Keratinocyte (primary cell): ENCODE measurements at regions not wholly inside any gene's neighbourhood (a gene's known extent, or its start where the extent isn't known, plus 50 kb on each side); places are given as distances from the start of the nearest gene placed in this dataset.

ENCODE experiments used
- DNase-seq: peaks from one replicate; pipeline ENCODE4 v3.0.0-alpha.2; 2011; ENCODE audit warnings: low read depth, missing footprints, low spot score
- FAIRE-seq: peaks from 2 replicates; lab custom pipeline; 2011; peaks lifted over from hg19 to GRCh38; lab: Jason Lieb, UNC
- H2AFZ ChIP-seq: 2 replicates; pipeline ENCODE4 v1.6.0; 2012; ENCODE audit warnings: low read length, control low read depth, inconsistent platforms; ENCODE audit not compliant: control insufficient read depth
- H3K27ac ChIP-seq: 2 replicates; pipeline ENCODE4 v1.5.1; 2011; ENCODE audit warnings: low read length; ENCODE audit not compliant: control insufficient read depth, insufficient read depth
- H3K27me3 ChIP-seq: 3 replicates; pipeline ENCODE4 v1.6.0; 2011; ENCODE audit warnings: low read length; ENCODE audit not compliant: control insufficient read depth, insufficient read depth; ENCODE audit errors: extremely low read depth
- H3K36me3 ChIP-seq, 2 experiments: 2 replicates in 1 of 2; 3 replicates in 1 of 2; pipeline ENCODE4 v1.5.1; 2011; ENCODE audit warnings: low read length in 2 of 2, mild to moderate bottlenecking in 1 of 2; ENCODE audit not compliant: control insufficient read depth in 2 of 2, insufficient read depth in 2 of 2; ENCODE audit errors: extremely low read depth in 1 of 2
- H3K4me1 ChIP-seq: 3 replicates; pipeline ENCODE4 v1.5.1; 2011; ENCODE audit warnings: low read length; ENCODE audit not compliant: control insufficient read depth, insufficient read depth; ENCODE audit errors: extremely low read depth
- H3K4me2 ChIP-seq: 3 replicates; pipeline ENCODE4 v1.6.0; 2011; ENCODE audit warnings: low read depth, low read length; ENCODE audit not compliant: control insufficient read depth, insufficient read depth; ENCODE audit errors: extremely low read depth
- H3K4me3 ChIP-seq, 3 experiments: fragments of 200-600 bp in 1 of 3; sonication (generic) in 1 of 3; 2 replicates in 2 of 3; 3 replicates in 1 of 3; pipeline ENCODE4 v1.5.1; 2011 to 2016; ENCODE audit warnings: low read length in 3 of 3, mild to moderate bottlenecking in 3 of 3, control low read depth in 2 of 3, inconsistent platforms in 1 of 3, low read depth in 1 of 3, mixed read lengths in 1 of 3, mixed run types in 1 of 3, moderate library complexity in 1 of 3; ENCODE audit not compliant: control insufficient read depth in 2 of 3, insufficient read depth in 2 of 3; ENCODE audit errors: extremely low read depth in 1 of 3
- H3K79me2 ChIP-seq: 2 replicates; pipeline ENCODE4 v1.6.0; 2012; ENCODE audit warnings: low read length; ENCODE audit not compliant: control insufficient read depth, insufficient read depth
- H3K9ac ChIP-seq: 3 replicates; pipeline ENCODE4 v1.6.0; 2011; ENCODE audit warnings: low read length; ENCODE audit not compliant: control insufficient read depth, insufficient read depth; ENCODE audit errors: extremely low read depth
- H3K9me1 ChIP-seq: 3 replicates; pipeline ENCODE4 v1.6.0; 2011; ENCODE audit warnings: low read length; ENCODE audit not compliant: control insufficient read depth, insufficient read depth; ENCODE audit errors: extremely low read depth
- H3K9me3 ChIP-seq: 2 replicates; pipeline ENCODE4 v1.5.1; 2012; ENCODE audit warnings: low read depth, low read length; ENCODE audit not compliant: control insufficient read depth
- H4K20me1 ChIP-seq: 3 replicates; pipeline ENCODE4 v1.6.0; 2011; ENCODE audit warnings: low read length; ENCODE audit not compliant: control insufficient read depth, insufficient read depth; ENCODE audit errors: extremely low read depth
- EZH2 ChIP-seq: IDR thresholded peaks from one replicate; pipeline ENCODE4 v1.6.1; 2012; ENCODE audit warnings: inconsistent platforms, mild to moderate bottlenecking, low read length, moderate library complexity
- dilution Hi-C: fragments of 300-500 bp; cut with MboI; formaldehyde crosslinking; loops from one replicate; pipeline ENCODE4 v1.7.0; 2020; ENCODE audit warnings: low sequenced_read_pairs; ENCODE audit not compliant: extremely low pct_ligation_motif_present
- TF ChIP-seq, protein P1 (sequence below), 3 experiments: IDR thresholded peaks in 1 of 3; conservative IDR thresholded peaks in 1 of 3; optimal IDR thresholded peaks in 1 of 3; 2 replicates in 2 of 3; 3 replicates in 1 of 3; pipeline versions ENCODE3 to v1.5.1; 2011; ENCODE audit warnings: low read length in 3 of 3, mild to moderate bottlenecking in 3 of 3, moderate library complexity in 2 of 3, control low read depth in 1 of 3, inconsistent platforms in 1 of 3; ENCODE audit not compliant: insufficient read depth in 2 of 3; ENCODE audit errors: extremely low read depth in 1 of 3

DNA sequence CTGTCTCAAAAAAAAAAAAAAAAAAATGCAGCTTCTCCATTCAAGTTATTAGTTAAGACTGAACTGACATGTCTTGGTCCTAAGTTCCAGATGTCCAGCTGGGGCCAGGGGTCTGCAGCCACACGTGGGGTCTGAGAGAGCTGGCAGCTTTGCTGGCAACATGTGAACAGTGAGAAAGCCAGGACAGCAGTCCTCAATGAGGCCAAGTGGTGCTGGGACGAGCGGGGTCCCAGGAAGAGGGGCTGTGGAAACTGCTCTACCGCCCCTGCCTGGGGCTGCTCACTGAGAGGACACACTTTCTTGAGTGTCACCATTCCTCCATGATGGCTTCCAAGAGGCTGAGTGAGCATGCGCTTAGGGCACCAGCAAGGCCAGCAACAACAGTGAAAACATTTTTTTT lies 100.7 kb upstream of the TAF1B start:
- Histone ChIP-seq H2AFZ (no peak overlapping the region), H3K36me3 (no peaks in the 10 kb centered on the region), H3K79me2 (no peaks in the 10 kb centered on the region), H3K9me3 (no peaks in the 10 kb centered on the region), H3K9ac (no peak overlapping the region), H3K4me2 (no peak overlapping the region), H3K9me1 (no peaks in the 10 kb centered on the region), H3K27ac (no peak overlapping the region), H3K27me3 (no peaks in the 10 kb centered on the region), H3K4me1 (peaks cover 2% of the 10 kb centered on the region), H4K20me1 (no peaks in the 10 kb centered on the region), H3K4me3 (no peak overlapping the region)
- dilution Hi-C loops = no loop called here
- FAIRE-seq = no peak
- no peak for DNase-seq
- no peak for TF ChIP-seq EZH2
- TF ChIP-seq, protein P1, sequence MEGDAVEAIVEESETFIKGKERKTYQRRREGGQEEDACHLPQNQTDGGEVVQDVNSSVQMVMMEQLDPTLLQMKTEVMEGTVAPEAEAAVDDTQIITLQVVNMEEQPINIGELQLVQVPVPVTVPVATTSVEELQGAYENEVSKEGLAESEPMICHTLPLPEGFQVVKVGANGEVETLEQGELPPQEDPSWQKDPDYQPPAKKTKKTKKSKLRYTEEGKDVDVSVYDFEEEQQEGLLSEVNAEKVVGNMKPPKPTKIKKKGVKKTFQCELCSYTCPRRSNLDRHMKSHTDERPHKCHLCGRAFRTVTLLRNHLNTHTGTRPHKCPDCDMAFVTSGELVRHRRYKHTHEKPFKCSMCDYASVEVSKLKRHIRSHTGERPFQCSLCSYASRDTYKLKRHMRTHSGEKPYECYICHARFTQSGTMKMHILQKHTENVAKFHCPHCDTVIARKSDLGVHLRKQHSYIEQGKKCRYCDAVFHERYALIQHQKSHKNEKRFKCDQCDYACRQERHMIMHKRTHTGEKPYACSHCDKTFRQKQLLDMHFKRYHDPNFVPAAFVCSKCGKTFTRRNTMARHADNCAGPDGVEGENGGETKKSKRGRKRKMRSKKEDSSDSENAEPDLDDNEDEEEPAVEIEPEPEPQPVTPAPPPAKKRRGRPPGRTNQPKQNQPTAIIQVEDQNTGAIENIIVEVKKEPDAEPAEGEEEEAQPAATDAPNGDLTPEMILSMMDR (optimal IDR thresholded peaks at IDR 0.05 in 1 of 3, IDR thresholded peaks at IDR 0.05 in 1 of 3, conservative IDR thresholded peaks at IDR 0.05 in 1 of 3; ENCODE audit: extremely low read depth in 1 of 3, insufficient read depth in 2 of 3, low read length in 3 of 3) = no peak

DNA sequence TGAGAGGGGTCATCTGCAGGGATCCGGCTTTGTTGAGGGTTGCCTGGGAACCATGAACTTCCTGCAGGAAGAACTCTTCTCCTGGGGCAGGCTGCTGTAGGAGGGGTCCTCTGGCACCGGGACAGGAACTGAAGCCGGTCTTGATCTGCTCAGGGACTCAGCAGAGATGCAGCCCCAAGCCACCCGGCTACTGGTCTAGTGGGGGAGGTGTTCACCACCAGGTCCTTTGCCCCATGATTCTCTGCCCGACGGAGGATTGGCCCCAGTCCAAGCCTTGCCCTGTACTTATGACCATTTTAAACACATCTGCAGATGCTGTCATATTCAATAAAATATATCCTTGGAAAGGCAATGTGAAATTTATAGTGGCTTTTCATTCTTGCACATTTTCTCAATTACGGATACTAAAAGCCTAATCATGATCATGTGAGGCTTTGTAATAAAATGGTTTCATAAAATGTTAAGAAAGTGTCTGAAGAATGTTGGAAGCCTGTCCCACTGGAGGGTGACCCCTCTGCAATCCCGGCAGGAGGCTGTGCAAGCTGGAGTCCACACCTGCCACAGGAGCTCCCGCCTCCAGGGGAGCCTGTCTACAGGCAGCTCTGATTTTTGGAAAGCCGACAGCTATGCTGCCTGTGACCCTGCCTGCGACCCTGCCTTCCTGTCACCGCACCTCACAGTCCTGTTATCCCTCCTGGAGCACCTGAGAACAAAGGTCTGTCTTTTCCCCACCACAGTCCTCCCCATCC lies 98.8 kb upstream of the TAF1B start:
- H3K27ac ChIP-seq = no peak overlapping the region
- no peak for FAIRE-seq
- no peaks in the 10 kb centered on the region for H4K20me1 ChIP-seq
- H3K4me3 ChIP-seq = no peak overlapping the region
- H3K9me3 ChIP-seq = no peaks in the 10 kb centered on the region
- H3K4me1 ChIP-seq = peaks cover 2% of the 10 kb centered on the region
- no peak overlapping the region for H2AFZ ChIP-seq
- no peaks in the 10 kb centered on the region for H3K27me3 ChIP-seq
- no peak for DNase-seq
- dilution Hi-C loops = no loop called here
- no peak overlapping the region for H3K9ac ChIP-seq
- no peaks in the 10 kb centered on the region for H3K36me3 ChIP-seq
- no peaks in the 10 kb centered on the region for H3K9me1 ChIP-seq
- no peak for TF ChIP-seq EZH2
- TF ChIP-seq, protein P1 (optimal IDR thresholded peaks at IDR 0.05 in 1 of 3, IDR thresholded peaks at IDR 0.05 in 1 of 3, conservative IDR thresholded peaks at IDR 0.05 in 1 of 3; ENCODE audit: extremely low read depth in 1 of 3, insufficient read depth in 2 of 3, low read length in 3 of 3) = no peak
- no peaks in the 10 kb centered on the region for H3K79me2 ChIP-seq
- H3K4me2 ChIP-seq = no peak overlapping the region
